22Rv1 (cell line): ENCODE measurements at regions not wholly inside any gene's neighbourhood (a gene's known extent, or its start where the extent isn't known, plus 50 kb on each side); places are given as distances from the start of the nearest gene placed in this dataset.

Source experiments
- H3K27ac ChIP-seq: fragments of 450-650 bp; 2 replicates; pipeline ENCODE4 v1.5.1; 2017
- ZFX ChIP-seq: fragments of 450-650 bp; IDR thresholded peaks from 2 replicates; pipeline ENCODE4 v1.6.1; 2017; ENCODE audit warnings: antibody characterized with exemption, borderline replicate concordance
- TF ChIP-seq, protein P1 (sequence below): fragments of 450-650 bp; IDR thresholded peaks from 2 replicates; pipeline ENCODE4 v1.5.1; 2017; ENCODE audit warnings: mild to moderate bottlenecking

DNA sequence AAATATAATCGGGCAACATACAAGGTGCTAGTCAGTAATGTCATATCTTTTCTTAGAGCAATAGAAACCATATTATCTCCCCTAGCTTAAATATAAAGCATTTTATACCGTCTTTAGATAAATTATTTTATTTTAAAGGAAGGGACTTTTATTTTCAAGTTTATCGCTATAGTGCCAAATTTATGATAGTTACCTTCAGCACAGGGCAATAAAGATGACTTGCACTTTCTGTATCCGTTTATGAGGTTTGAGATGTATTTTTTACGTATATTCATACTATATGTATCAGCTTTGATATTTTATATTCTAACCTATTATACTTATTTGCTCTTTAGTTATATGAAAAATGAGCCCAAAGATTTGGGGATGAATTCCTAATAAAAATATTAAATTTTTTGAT lies 61.6 kb upstream of the CARD18 start:
- TF ChIP-seq, protein P1, sequence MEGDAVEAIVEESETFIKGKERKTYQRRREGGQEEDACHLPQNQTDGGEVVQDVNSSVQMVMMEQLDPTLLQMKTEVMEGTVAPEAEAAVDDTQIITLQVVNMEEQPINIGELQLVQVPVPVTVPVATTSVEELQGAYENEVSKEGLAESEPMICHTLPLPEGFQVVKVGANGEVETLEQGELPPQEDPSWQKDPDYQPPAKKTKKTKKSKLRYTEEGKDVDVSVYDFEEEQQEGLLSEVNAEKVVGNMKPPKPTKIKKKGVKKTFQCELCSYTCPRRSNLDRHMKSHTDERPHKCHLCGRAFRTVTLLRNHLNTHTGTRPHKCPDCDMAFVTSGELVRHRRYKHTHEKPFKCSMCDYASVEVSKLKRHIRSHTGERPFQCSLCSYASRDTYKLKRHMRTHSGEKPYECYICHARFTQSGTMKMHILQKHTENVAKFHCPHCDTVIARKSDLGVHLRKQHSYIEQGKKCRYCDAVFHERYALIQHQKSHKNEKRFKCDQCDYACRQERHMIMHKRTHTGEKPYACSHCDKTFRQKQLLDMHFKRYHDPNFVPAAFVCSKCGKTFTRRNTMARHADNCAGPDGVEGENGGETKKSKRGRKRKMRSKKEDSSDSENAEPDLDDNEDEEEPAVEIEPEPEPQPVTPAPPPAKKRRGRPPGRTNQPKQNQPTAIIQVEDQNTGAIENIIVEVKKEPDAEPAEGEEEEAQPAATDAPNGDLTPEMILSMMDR = no peak
- TF ChIP-seq ZFX = no peak

DNA sequence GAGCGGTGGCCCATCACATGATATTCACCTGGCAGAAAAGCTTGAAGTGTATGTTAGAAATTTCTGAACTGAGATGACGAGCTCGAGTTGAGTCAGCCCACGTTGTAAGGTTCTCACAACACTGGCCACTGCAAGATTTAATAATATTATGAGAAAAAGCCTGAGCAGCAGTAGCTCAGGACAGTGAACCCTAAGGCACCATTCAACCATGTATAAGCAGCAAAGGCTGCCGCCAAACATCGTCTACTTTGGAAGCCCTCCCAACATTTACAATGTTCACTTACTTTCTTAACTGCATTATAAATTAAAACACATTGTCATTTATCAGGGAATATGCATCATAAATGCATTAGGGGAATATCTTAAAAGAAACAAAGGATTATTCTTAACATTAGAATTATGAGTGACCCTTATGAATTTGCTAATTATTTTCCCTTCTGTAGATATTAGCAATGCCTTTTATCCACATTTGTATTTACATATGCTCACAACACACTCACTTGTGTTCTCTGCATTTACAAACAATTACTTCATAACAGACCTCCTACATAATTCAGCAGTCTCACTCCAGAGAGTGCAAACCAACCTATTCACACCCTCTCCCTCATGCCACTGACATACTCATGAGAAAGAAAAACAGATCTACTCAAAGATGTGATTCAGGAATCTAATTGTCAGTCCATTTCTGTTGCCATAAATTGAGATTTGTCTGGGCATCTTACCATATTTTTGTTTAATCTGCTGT lies 57.7 kb upstream of the CARD18 start:
- TF ChIP-seq, protein P1 = no peak
- no peak for TF ChIP-seq ZFX
- H3K27ac ChIP-seq = no peak overlapping the region

More for the DNA sequence above, 61.6 kb upstream of the CARD18 start:
- H3K27ac ChIP-seq = no peak overlapping the region

DNA sequence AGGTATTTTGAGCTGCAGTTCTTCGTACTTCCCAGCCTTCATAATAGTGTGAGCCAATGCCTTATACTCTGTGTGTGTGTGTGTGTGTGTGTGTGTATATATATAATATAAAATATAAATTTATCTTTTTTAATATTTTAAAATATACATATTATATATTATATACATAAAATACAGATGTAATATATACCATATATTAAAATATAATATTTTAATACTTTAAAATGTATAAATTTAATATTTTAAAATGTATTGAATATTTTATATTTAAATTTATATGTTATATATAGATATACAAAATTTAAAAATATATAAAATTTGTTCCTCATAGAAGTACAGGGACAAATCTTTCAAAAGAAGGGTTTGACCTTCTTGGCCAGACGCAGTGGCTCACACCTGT lies 53.7 kb upstream of the CARD18 start:
- H3K27ac ChIP-seq = no peak overlapping the region
- TF ChIP-seq, protein P1 = no peak
- TF ChIP-seq ZFX = no peak

DNA sequence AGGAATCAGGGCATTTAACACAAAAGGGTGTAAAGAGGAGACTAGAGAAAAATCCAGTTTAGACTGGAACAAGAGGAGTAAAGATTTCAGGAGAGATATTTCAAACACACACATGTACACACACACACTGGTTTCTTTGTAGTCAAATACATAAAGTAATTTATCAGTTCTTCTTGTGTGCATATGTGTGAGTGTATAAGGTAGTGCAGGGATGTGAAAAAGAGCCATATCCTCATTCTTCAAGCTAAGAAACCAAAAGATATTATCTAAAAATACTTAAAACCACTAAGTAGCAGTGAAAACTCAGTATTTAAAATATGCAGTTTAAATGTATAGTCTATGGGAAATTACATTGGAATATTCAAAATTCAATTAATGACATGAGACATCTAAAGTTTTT lies 52.5 kb upstream of the CARD18 start:
- H3K27ac ChIP-seq = no peak overlapping the region
- TF ChIP-seq ZFX = no peak
- TF ChIP-seq, protein P1 = no peak

DNA sequence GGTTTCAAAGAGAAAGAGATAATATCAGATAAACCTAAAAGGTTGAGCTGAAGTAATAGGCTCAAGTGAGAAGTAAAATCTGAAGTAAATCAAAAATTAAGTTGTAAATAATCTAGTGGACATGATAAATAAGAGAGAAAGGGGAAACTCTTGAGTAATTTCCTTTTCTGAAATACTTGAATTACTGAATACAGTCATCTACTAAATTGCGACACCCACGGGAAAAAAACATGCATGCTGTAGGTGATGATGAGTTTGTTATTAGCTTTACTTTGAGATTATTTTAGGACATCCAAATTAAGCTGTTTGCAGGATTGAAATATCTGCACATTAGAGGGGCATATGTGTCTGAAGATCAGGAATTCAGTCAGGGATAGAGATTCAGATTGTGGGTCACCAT lies 50.0 kb upstream of the CARD18 start:
- TF ChIP-seq, protein P1 = no peak
- no peak for TF ChIP-seq ZFX
- H3K27ac ChIP-seq = no peak overlapping the region
